B cell (primary cell): ENCODE measurements at regions not wholly inside any gene's neighbourhood (a gene's known extent, or its start where the extent isn't known, plus 50 kb on each side); places are given as distances from the start of the nearest gene placed in this dataset.

Experiments used
- ATAC-seq: fragments of 200-7000 bp; cut with Tn5 transposase; one replicate; pipeline ENCODE4 v1.10.0; 2021; ENCODE audit warnings: low read depth, mild to moderate bottlenecking, moderate number of reproducible peaks, moderate library complexity
- CTCF ChIA-PET: fragments of 350-600 bp; sonication (Branson Sonifier 250); formaldehyde crosslinking; loops from one replicate; lab custom pipeline; 2021; ENCODE audit warnings: antibody characterized with exemption, inconsistent platforms; lab: Charles Lee
- POLR2A ChIA-PET: fragments of 350-600 bp; sonication (Branson Sonifier 250); formaldehyde crosslinking; loops from one replicate; lab custom pipeline; 2021; ENCODE audit warnings: antibody characterized with exemption; lab: Charles Lee
- DNase-seq: peaks from one replicate; pipeline ENCODE4 v3.0.0; 2013
- H2AFZ ChIP-seq: 2 replicates; pipeline ENCODE4 v1.6.1; 2012; ENCODE audit warnings: mild to moderate bottlenecking, low read depth, low read length; ENCODE audit not compliant: insufficient read depth, poor library complexity, severe bottlenecking
- H3K27ac ChIP-seq, 2 donors: 1 replicate in 1 of 2; 2 replicates in 1 of 2; pipeline ENCODE4 v1.5.1; 2012 to 2013; ENCODE audit warnings: low read length in 2 of 2, mild to moderate bottlenecking in 2 of 2, moderate library complexity in 1 of 2
- H3K27me3 ChIP-seq, 4 experiments: fragments of 200-600 bp in 1 of 4; sonication (generic) in 1 of 4; replicated peaks in 1 of 4; 1 replicate in 2 of 4; 2 replicates in 2 of 4; pipeline versions ENCODE4 v1.6.1 to v1.7.0; 2013 to 2016; ENCODE audit warnings: low read length in 3 of 4, mild to moderate bottlenecking in 2 of 4, mixed read lengths in 1 of 4, moderate library complexity in 1 of 4; ENCODE audit not compliant: insufficient read depth in 4 of 4, control insufficient read depth in 3 of 4; ENCODE audit errors: control extremely low read depth in 1 of 4
- H3K36me3 ChIP-seq, 2 experiments: replicated peaks in 1 of 2; 1 replicate in 1 of 2; 2 replicates in 1 of 2; pipeline versions ENCODE4 v1.6.1 to v1.7.1; 2013; ENCODE audit warnings: low read length in 1 of 2; ENCODE audit not compliant: insufficient read depth in 2 of 2, control insufficient read depth in 1 of 2; ENCODE audit errors: control extremely low read depth in 1 of 2, extremely low read depth in 1 of 2
- H3K4me1 ChIP-seq, 2 donors: fragments of 200-600 bp in 1 of 2; sonication (generic) in 1 of 2; 1 replicate in 1 of 2; 2 replicates in 1 of 2; pipeline versions ENCODE4 v1.5.1 to v1.6.1; 2013 to 2017; ENCODE audit warnings: low read length in 2 of 2; ENCODE audit not compliant: control insufficient read depth in 2 of 2, insufficient read depth in 2 of 2
- H3K4me2 ChIP-seq: replicated peaks from 2 replicates; pipeline ENCODE3; 2012; ENCODE audit warnings: mild to moderate bottlenecking, low read depth, low read length; ENCODE audit not compliant: poor library complexity, severe bottlenecking
- H3K4me3 ChIP-seq, 5 experiments: fragments of 200-600 bp in 1 of 5; sonication (generic) in 1 of 5; 1 replicate in 3 of 5; 2 replicates in 2 of 5; pipeline versions ENCODE4 v1.5.1 to v1.7.0; 2011 to 2016; ENCODE audit warnings: low read length in 4 of 5, mild to moderate bottlenecking in 4 of 5, low read depth in 2 of 5, control low read depth in 1 of 5, moderate library complexity in 1 of 5; ENCODE audit not compliant: insufficient read depth in 1 of 5; ENCODE audit errors: control extremely low read depth in 1 of 5, extremely low read depth in 1 of 5
- H3K79me2 ChIP-seq: fragments of 200-600 bp; sonication (generic); one replicate; pipeline ENCODE4 v1.6.0; 2016; ENCODE audit warnings: low read length; ENCODE audit not compliant: control insufficient read depth, insufficient read depth
- H3K9ac ChIP-seq: fragments of 200-600 bp; sonication (generic); 2 replicates; pipeline ENCODE4 v1.6.1; 2017; ENCODE audit warnings: mild to moderate bottlenecking, low read length, moderate library complexity
- H3K9me3 ChIP-seq, 3 donors: one replicate each; pipeline versions ENCODE4 v1.6.1 to v1.7.1; 2013; ENCODE audit warnings: low read length in 2 of 3; ENCODE audit not compliant: control insufficient read depth in 2 of 3, insufficient read depth in 1 of 3; ENCODE audit errors: control extremely low read depth in 1 of 3
- H4K20me1 ChIP-seq: 2 replicates; pipeline ENCODE4 v1.6.0; 2012; ENCODE audit warnings: mild to moderate bottlenecking, low read length; ENCODE audit not compliant: insufficient read depth, control insufficient read depth, poor library complexity, severe bottlenecking
- H3K27ac Mint-ChIP-seq: one replicate; pipeline ENCODE4 v1.8.0; 2021; ENCODE audit warnings: mixed read lengths
- H3K27me3 Mint-ChIP-seq: one replicate; pipeline ENCODE4 v1.8.0; 2021; ENCODE audit warnings: mixed read lengths
- H3K4me1 Mint-ChIP-seq: one replicate; pipeline ENCODE4 v1.8.0; 2021; ENCODE audit warnings: mixed read lengths
- H3K4me3 Mint-ChIP-seq: one replicate; pipeline ENCODE4 v1.8.0; 2021; ENCODE audit warnings: mixed read lengths
- H3K9me3 Mint-ChIP-seq: one replicate; pipeline ENCODE4 v1.8.0; 2022; ENCODE audit warnings: mixed read lengths; ENCODE audit not compliant: insufficient read depth
- EZH2 ChIP-seq: IDR thresholded peaks from 2 replicates; pipeline ENCODE4 v1.6.1; 2012; ENCODE audit warnings: borderline replicate concordance, low read depth, mild to moderate bottlenecking, moderate library complexity, low read length; ENCODE audit not compliant: insufficient read depth, poor library complexity, severe bottlenecking
- WGBS: methylation state at CpG from one replicate; pipeline ENCODE4 v1.1.5; 2013; ENCODE audit warnings: missing lambda C conversion rate; ENCODE audit not compliant: insufficient coverage; 5-methylcytosine and 5-hydroxymethylcytosine counted together
- intact Hi-C: fragments of 100-400 bp; cut with micrococcal nuclease; formaldehyde crosslinking; loops from one replicate; pipeline ENCODE4 v1.10.0; 2022
- TF ChIP-seq, protein P1 (sequence below): fragments of 200-600 bp; IDR thresholded peaks from one replicate; pipeline ENCODE4 v1.8.0; 2022; ENCODE audit warnings: antibody characterized with exemption, mild to moderate bottlenecking

GRCh38 chr21:14857529-14857928, 207.3 kb downstream of the NRIP1 start:
- H3K4me3 Mint-ChIP-seq = no peak overlapping the region
- DNase-seq (no peak), ATAC-seq (no peak)
- Histone ChIP-seq H4K20me1 (no peaks in the 10 kb centered on the region), H3K9me3 (peaks cover 0 to 4% (median 1%) of the 10 kb centered on the region in 3 donors), H3K27me3 (no peaks in the 10 kb centered on the region), H3K9ac (no peak overlapping the region), H3K4me1 (peaks cover 0 to 3% of the 10 kb centered on the region in 2 donors), H3K4me3 (no peak overlapping the region), H2AFZ (no peak overlapping the region), H3K4me2 (no peak overlapping the region), H3K36me3 (no peaks in the 10 kb centered on the region), H3K79me2 (no peaks in the 10 kb centered on the region), H3K27ac (no peak overlapping the region)
- H3K27ac Mint-ChIP-seq = no peak overlapping the region
- no CpG with 5 or more reads among the region's 2 CpGs for WGBS
- H3K4me1 Mint-ChIP-seq = peaks cover 22% of the 10 kb centered on the region
- intact Hi-C loops = no loop called here
- POLR2A ChIA-PET = no interaction called here
- CTCF ChIA-PET = interaction anchor here (0.9 kb wide), 1 partner anchor 625 kb away, joined by 3 read pairs; no protein-coding TSS in a partner anchor
- no peaks in the 10 kb centered on the region for H3K27me3 Mint-ChIP-seq
- TF ChIP-seq EZH2 = no peak
- TF ChIP-seq, protein P1, sequence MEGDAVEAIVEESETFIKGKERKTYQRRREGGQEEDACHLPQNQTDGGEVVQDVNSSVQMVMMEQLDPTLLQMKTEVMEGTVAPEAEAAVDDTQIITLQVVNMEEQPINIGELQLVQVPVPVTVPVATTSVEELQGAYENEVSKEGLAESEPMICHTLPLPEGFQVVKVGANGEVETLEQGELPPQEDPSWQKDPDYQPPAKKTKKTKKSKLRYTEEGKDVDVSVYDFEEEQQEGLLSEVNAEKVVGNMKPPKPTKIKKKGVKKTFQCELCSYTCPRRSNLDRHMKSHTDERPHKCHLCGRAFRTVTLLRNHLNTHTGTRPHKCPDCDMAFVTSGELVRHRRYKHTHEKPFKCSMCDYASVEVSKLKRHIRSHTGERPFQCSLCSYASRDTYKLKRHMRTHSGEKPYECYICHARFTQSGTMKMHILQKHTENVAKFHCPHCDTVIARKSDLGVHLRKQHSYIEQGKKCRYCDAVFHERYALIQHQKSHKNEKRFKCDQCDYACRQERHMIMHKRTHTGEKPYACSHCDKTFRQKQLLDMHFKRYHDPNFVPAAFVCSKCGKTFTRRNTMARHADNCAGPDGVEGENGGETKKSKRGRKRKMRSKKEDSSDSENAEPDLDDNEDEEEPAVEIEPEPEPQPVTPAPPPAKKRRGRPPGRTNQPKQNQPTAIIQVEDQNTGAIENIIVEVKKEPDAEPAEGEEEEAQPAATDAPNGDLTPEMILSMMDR = no peak
- peaks cover 3% of the 10 kb centered on the region for H3K9me3 Mint-ChIP-seq

DNA sequence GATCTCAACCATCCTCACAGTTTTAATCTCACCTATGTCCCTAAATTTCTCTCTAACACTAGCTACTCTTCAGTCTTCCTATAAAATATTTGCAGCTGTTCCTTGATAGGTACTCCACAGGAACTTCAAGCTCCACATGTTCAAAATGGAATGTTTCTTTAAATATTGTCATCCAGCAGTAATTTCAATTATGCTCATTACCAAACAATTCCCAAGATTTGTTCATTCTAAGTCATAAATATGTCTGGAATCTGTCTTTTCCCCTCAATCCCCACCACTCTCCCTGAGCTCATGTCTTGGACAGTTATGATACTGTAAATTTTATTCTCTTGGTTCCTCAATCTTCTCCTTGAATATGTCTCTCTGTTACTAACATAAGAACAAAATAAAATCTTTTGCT, 214.4 kb downstream of the NRIP1 start:
- Histone ChIP-seq H3K36me3 (no peaks in the 10 kb centered on the region), H3K9ac (no peak overlapping the region), H2AFZ (no peak overlapping the region), H3K27me3 (no peaks in the 10 kb centered on the region), H3K4me3 (no peak overlapping the region), H3K79me2 (no peaks in the 10 kb centered on the region), H3K9me3 (peaks cover 1 to 10% (median 6%) of the 10 kb centered on the region in 3 donors), H3K4me2 (no peak overlapping the region), H4K20me1 (no peaks in the 10 kb centered on the region), H3K27ac (no peak overlapping the region), H3K4me1 (no peaks in the 10 kb centered on the region)
- POLR2A ChIA-PET = no interaction called here
- DNase-seq (no peak), ATAC-seq (no peak)
- TF ChIP-seq, protein P1 = no peak
- TF ChIP-seq EZH2 = no peak
- Mint-ChIP-seq H3K9me3 (peaks cover 8% of the 10 kb centered on the region), H3K4me3 (no peak overlapping the region), H3K27ac (no peak overlapping the region), H3K27me3 (no peaks in the 10 kb centered on the region), H3K4me1 (no peaks in the 10 kb centered on the region)
- CTCF ChIA-PET = interaction anchor here (2.2 kb wide), 1 partner anchor 14 kb away, joined by 6 read pairs; no protein-coding TSS in a partner anchor
- intact Hi-C loops = no loop called here
